GM12878 (cell line): ENCODE measurements at regions not wholly inside any gene's neighbourhood (a gene's known extent, or its start where the extent isn't known, plus 50 kb on each side); places are given as distances from the start of the nearest gene placed in this dataset.

Source experiments
- ATAC-seq: fragments of 200-7000 bp; cut with Tn5 transposase; 3 replicates; pipeline ENCODE4 v1.9.1; 2020; ENCODE audit warnings: mild to moderate bottlenecking, moderate library complexity
- BruUV-seq: library from RNA; stranded (reverse); fragments of 400-500 nt; replicated peaks from 2 replicates; lab custom pipeline; 2021; lab: Mats Ljungman, UMichigan
- CTCF ChIA-PET: fragments of 300-600 bp; sonication (Branson Sonifier 250); formaldehyde crosslinking; extraction: SDS; loops from one replicate; lab custom pipeline; 2021; ENCODE audit warnings: inconsistent platforms; lab: Yijun Ruan, JAX
- POLR2A ChIA-PET: fragments of 350-600 bp; formaldehyde crosslinking; extraction: SDS; loops from one replicate; lab custom pipeline; 2021; ENCODE audit warnings: inconsistent platforms; lab: Charles Lee
- RAD21 ChIA-PET: fragments of 300-600 bp; sonication (Branson Sonifier 250); formaldehyde crosslinking; loops from one replicate; lab custom pipeline; 2023; ENCODE audit warnings: antibody characterized with exemption; ENCODE audit not compliant: unreplicated experiment; lab: Charles Lee
- SMC1A ChIA-PET: fragments of 300-600 bp; sonication (Branson Sonifier 250); formaldehyde crosslinking; loops from one replicate; lab custom pipeline; 2023; ENCODE audit not compliant: unreplicated experiment, uncharacterized antibody; lab: Charles Lee
- DNase-seq: peaks from one replicate; pipeline ENCODE4 v3.0.0-alpha.2; 2011; ENCODE audit warnings: low read depth, low spot score
- FAIRE-seq: peaks from 3 replicates; lab custom pipeline; 2011; peaks lifted over from hg19 to GRCh38; lab: Jason Lieb, UNC
- H2AFZ ChIP-seq: 2 replicates; pipeline ENCODE4 v1.6.0; 2011; ENCODE audit warnings: low read depth, low read length, control low read depth; ENCODE audit not compliant: control insufficient read depth
- H3K27ac ChIP-seq: 2 replicates; pipeline ENCODE4 v1.5.1; 2011; ENCODE audit warnings: control low read depth; ENCODE audit not compliant: control insufficient read depth, insufficient read depth
- H3K27me3 ChIP-seq, 2 experiments: replicated peaks in 1 of 2; 2 replicates each; pipeline versions ENCODE4 v1.6.0 to v1.6.1; 2011; ENCODE audit warnings: low read length in 1 of 2; ENCODE audit not compliant: control insufficient read depth in 2 of 2, insufficient read depth in 2 of 2
- H3K36me3 ChIP-seq, 2 experiments: 2 replicates each; pipeline ENCODE4 v1.5.1; 2011; ENCODE audit warnings: low read length in 1 of 2; ENCODE audit not compliant: control insufficient read depth in 2 of 2, insufficient read depth in 2 of 2
- H3K4me1 ChIP-seq: 2 replicates; pipeline ENCODE4 v1.6.1; 2011; ENCODE audit warnings: mild to moderate bottlenecking, low read length, moderate library complexity, mixed read lengths; ENCODE audit not compliant: control insufficient read depth, insufficient read depth
- H3K4me2 ChIP-seq: 2 replicates; pipeline ENCODE4 v1.6.0; 2011; ENCODE audit warnings: control low read depth; ENCODE audit not compliant: control insufficient read depth, insufficient read depth
- H3K4me3 ChIP-seq: fragments of 200-600 bp; sonication (generic); 2 replicates; pipeline ENCODE4 v1.5.1; 2016
- H3K79me2 ChIP-seq: 2 replicates; pipeline ENCODE4 v1.6.0; 2011; ENCODE audit warnings: low read length; ENCODE audit not compliant: control insufficient read depth, insufficient read depth
- H3K9ac ChIP-seq: 2 replicates; pipeline ENCODE4 v1.8.0; 2011; ENCODE audit warnings: low read length, control low read depth, mixed read lengths; ENCODE audit not compliant: control insufficient read depth, insufficient read depth
- H3K9me3 ChIP-seq: replicated peaks from 3 replicates; pipeline ENCODE4 v1.5.1; 2011; ENCODE audit warnings: mild to moderate bottlenecking, low read length; ENCODE audit not compliant: control insufficient read depth, insufficient read depth
- H4K20me1 ChIP-seq: 2 replicates; pipeline ENCODE4 v1.6.0; 2011; ENCODE audit not compliant: control insufficient read depth, insufficient read depth
- HCFC1 ChIP-seq: fragments of 150-350 bp; IDR thresholded peaks from 2 replicates; pipeline ENCODE4 v1.6.1; 2014; ENCODE audit warnings: low read length
- KDM1A ChIP-seq: fragments of 200-600 bp; sonication (generic); IDR thresholded peaks from 2 replicates; pipeline ENCODE4 v1.6.1; 2016; ENCODE audit warnings: borderline replicate concordance
- KLF5 ChIP-seq: fragments of 450-650 bp; IDR thresholded peaks from 2 replicates; pipeline ENCODE4 v1.6.1; 2014; ENCODE audit warnings: mild to moderate bottlenecking; ENCODE audit not compliant: partially characterized antibody
- LARP7 ChIP-seq: fragments of 450-650 bp; IDR thresholded peaks from 2 replicates; pipeline ENCODE4 v1.6.1; 2017; ENCODE audit warnings: mild to moderate bottlenecking
- MLLT1 ChIP-seq: fragments of 450-650 bp; IDR thresholded peaks from 2 replicates; pipeline ENCODE4 v1.6.1; 2016; ENCODE audit warnings: mild to moderate bottlenecking
- MXI1 ChIP-seq: fragments of 150-350 bp; IDR thresholded peaks from 2 replicates; pipeline ENCODE4 v1.6.1; 2011; ENCODE audit warnings: low read depth, mild to moderate bottlenecking, inconsistent platforms, low read length, improper control_type of control experiment
- NBN ChIP-seq: fragments of 450-650 bp; IDR thresholded peaks from 2 replicates; pipeline ENCODE4 v1.6.1; 2016
- RBBP5 ChIP-seq: fragments of 200-600 bp; sonication (generic); conservative IDR thresholded peaks from 2 replicates; pipeline ENCODE4 v1.6.1; 2016
- ZNF217 ChIP-seq: fragments of 450-650 bp; IDR thresholded peaks from 2 replicates; pipeline ENCODE4 v1.6.1; 2017; ENCODE audit warnings: antibody characterized with exemption, mild to moderate bottlenecking
- WGBS: methylation state at CpG from one replicate; pipeline ENCODE4 v1.1.6; 2016; ENCODE audit warnings: low lambda C conversion rate; ENCODE audit not compliant: insufficient replicate concordance, insufficient coverage; ENCODE audit errors: missing lambda C conversion rate; 5-methylcytosine and 5-hydroxymethylcytosine counted together
- in situ Hi-C: fragments of 300-500 bp; cut with MboI; formaldehyde crosslinking; loops from 9 replicates; pipeline ENCODE4 v1.14.3; 2018; ENCODE audit warnings: mixed read lengths
- intact Hi-C: fragments of 100-400 bp; cut with micrococcal nuclease; formaldehyde crosslinking; loops from one replicate; pipeline ENCODE4 v1.14.2; 2022; ENCODE audit not compliant: unreplicated experiment
- TF ChIP-seq, protein P1 (sequence below): fragments of 150-350 bp; IDR thresholded peaks from 2 replicates; pipeline ENCODE4 v1.6.1; 2014; ENCODE audit warnings: mild to moderate bottlenecking, low read depth, low read length
- TF ChIP-seq, protein P2 (sequence below): IDR thresholded peaks from 2 replicates; pipeline ENCODE4 v1.6.1; 2012; ENCODE audit warnings: low read depth, low read length, improper control_type of control experiment

DNA sequence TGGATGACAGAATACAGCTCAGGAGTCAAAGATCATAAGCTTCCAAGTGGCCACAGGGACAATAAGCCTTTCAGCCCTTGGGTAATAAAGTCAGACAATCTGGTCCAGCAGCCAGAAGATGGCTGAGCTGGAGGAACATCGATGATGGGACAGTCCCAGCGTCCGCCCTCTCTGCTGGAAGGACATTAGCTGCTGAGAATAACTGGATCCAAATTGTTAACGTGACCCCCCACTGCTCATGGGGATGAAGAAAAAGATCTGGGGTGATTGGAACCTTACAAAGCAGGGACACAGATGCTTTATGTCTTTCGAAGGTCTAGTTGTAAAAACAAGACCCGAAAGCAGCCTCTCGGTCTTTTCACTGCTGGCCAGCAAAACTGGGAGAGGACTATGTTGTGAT, 71.0 kb downstream of the IGLL5 start:
- no peak overlapping the region for H3K4me2 ChIP-seq
- no peak overlapping the region for H3K9ac ChIP-seq
- H3K27ac ChIP-seq, result no peak overlapping the region
- DNase-seq (no peak), FAIRE-seq (no peak), ATAC-seq (no peak)
- in situ Hi-C loops, result loop anchor here (10.0 kb wide), 1 partner anchor 804 kb away; no protein-coding TSS in a partner anchor
- H3K4me3 ChIP-seq, result no peak overlapping the region
- peaks cover 16% of the 10 kb centered on the region for H3K4me1 ChIP-seq
- no peak for TF ChIP-seq HCFC1
- no peak for TF ChIP-seq MXI1
- TF ChIP-seq RBBP5, result no peak
- TF ChIP-seq KDM1A, result no peak
- TF ChIP-seq ZNF217, result no peak
- TF ChIP-seq LARP7, result no peak
- TF ChIP-seq KLF5, result no peak
- TF ChIP-seq, protein P1, sequence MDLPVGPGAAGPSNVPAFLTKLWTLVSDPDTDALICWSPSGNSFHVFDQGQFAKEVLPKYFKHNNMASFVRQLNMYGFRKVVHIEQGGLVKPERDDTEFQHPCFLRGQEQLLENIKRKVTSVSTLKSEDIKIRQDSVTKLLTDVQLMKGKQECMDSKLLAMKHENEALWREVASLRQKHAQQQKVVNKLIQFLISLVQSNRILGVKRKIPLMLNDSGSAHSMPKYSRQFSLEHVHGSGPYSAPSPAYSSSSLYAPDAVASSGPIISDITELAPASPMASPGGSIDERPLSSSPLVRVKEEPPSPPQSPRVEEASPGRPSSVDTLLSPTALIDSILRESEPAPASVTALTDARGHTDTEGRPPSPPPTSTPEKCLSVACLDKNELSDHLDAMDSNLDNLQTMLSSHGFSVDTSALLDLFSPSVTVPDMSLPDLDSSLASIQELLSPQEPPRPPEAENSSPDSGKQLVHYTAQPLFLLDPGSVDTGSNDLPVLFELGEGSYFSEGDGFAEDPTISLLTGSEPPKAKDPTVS, result no peak
- no peak for TF ChIP-seq MLLT1
- TF ChIP-seq, protein P2, sequence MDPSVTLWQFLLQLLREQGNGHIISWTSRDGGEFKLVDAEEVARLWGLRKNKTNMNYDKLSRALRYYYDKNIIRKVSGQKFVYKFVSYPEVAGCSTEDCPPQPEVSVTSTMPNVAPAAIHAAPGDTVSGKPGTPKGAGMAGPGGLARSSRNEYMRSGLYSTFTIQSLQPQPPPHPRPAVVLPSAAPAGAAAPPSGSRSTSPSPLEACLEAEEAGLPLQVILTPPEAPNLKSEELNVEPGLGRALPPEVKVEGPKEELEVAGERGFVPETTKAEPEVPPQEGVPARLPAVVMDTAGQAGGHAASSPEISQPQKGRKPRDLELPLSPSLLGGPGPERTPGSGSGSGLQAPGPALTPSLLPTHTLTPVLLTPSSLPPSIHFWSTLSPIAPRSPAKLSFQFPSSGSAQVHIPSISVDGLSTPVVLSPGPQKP, result no peak
- TF ChIP-seq NBN, result no peak
- no peak overlapping the region for H2AFZ ChIP-seq
- POLR2A ChIA-PET, result interaction anchor here (2.9 kb wide), 1 partner anchor 169 kb away, joined by 17 read pairs; no protein-coding TSS in a partner anchor
- RAD21 ChIA-PET, result interaction anchor here (0.6 to 9.0 kb wide), 14 partner anchors 16 to 861 kb away, joined by 3 to 281 read pairs (median 40); partner anchors contain the start of gene GNAZ
- 83% methylated on average over 7 of the region's 7 CpGs for whole genome bisulfite sequencing
- H3K79me2 ChIP-seq, result no peaks in the 10 kb centered on the region
- CTCF ChIA-PET, result interaction anchor here (0.6 to 10.0 kb wide), 48 partner anchors 10 to 986 kb away, joined by 3 to 539 read pairs (median 6); partner anchors contain the start of gene RSPH14
- no peaks in the 10 kb centered on the region for H4K20me1 ChIP-seq
- H3K36me3 ChIP-seq, result no peaks in the 10 kb centered on the region
- SMC1A ChIA-PET, result interaction anchor here (0.7 to 8.9 kb wide), 27 partner anchors 17 to 929 kb away, joined by 3 to 277 read pairs (median 12); partner anchors contain the start of genes RAB36 and RSPH14
- no TSS peak for BruUV-seq
- H3K9me3 ChIP-seq, result no peaks in the 10 kb centered on the region; the same call in 2 of the 3 replicates
- intact Hi-C loops, result loop anchor here (1.0 to 10.0 kb wide), 8 partner anchors 170 to 1021 kb away; no protein-coding TSS in a partner anchor
- no peaks in the 10 kb centered on the region for H3K27me3 ChIP-seq
